HG02938 (cell line): ENCODE measurements at regions not wholly inside any gene's neighbourhood (a gene's known extent, or its start where the extent isn't known, plus 50 kb on each side); places are given as distances from the start of the nearest gene placed in this dataset.
A peak's percentile ranks its signal among the peaks of the same experiment; 100 is the strongest.

ENCODE experiments used
- ATAC-seq: cut with Tn5 transposase; IDR thresholded peaks from one replicate; pipeline ENCODE4 v1.9.1; 2021; ENCODE audit warnings: mild to moderate bottlenecking, moderate library complexity; ENCODE audit not compliant: unreplicated experiment

GRCh38 chr4:119725011-119725410 is 96.4 kb upstream of the PDE5A start:
- no peak for ATAC-seq

- no peak for ATAC-seq
These were observed 94.1 kb upstream of the PDE5A start for GRCh38 chr4:119722670-119723069.

GRCh38 chr4:119721878-119722277 is 93.3 kb upstream of the PDE5A start:
- no peak for ATAC-seq

GRCh38 chr4:119715490-119716445 is 87.2 kb upstream of the PDE5A start:
- no peak for ATAC-seq

GRCh38 chr4:119709418-119709817 is 80.8 kb upstream of the PDE5A start:
- no peak for ATAC-seq

- ATAC-seq, result no peak
These were observed 78.7 kb upstream of the PDE5A start for GRCh38 chr4:119707336-119707735.

GRCh38 chr4:119706804-119707203 is 78.2 kb upstream of the PDE5A start:
- ATAC-seq, result no peak

GRCh38 chr4:119697887-119698393 is 69.3 kb upstream of the PDE5A start:
- ATAC-seq, result peak; percentile 65

GRCh38 chr4:119696963-119697362 is 68.4 kb upstream of the PDE5A start:
- ATAC-seq, result no peak

- ATAC-seq, result no peak
These were observed 66.6 kb upstream of the PDE5A start for GRCh38 chr4:119695216-119695615.

- no peak for ATAC-seq
These were observed 64.5 kb upstream of the PDE5A start for GRCh38 chr4:119693126-119693525.

- no peak for ATAC-seq
These were observed 63.4 kb upstream of the PDE5A start for GRCh38 chr4:119692001-119692400.

- ATAC-seq, result no peak
These were observed 62.3 kb upstream of the PDE5A start for GRCh38 chr4:119690871-119691270.

GRCh38 chr4:119688446-119688845 is 59.8 kb upstream of the PDE5A start:
- ATAC-seq, result no peak

- ATAC-seq, result no peak
These were observed 55.9 kb upstream of the PDE5A start for GRCh38 chr4:119684463-119684862.

GRCh38 chr4:119683518-119683917 is 54.9 kb upstream of the PDE5A start:
- no peak for ATAC-seq

- ATAC-seq, result no peak
These were observed 53.5 kb upstream of the PDE5A start for GRCh38 chr4:119682099-119682498.

GRCh38 chr4:119679251-119679650 is 50.6 kb upstream of the PDE5A start:
- ATAC-seq, result no peak

GRCh38 chr4:119678761-119679160 is 50.2 kb upstream of the PDE5A start:
- ATAC-seq, result no peak
